ENCODE measurements at regions not wholly inside any gene's neighbourhood (a gene's known extent, or its start where the extent isn't known, plus 50 kb on each side); places are given as distances from the start of the nearest gene placed in this dataset.
"Not testable (repeated sequence)": the region's sequence is repeated elsewhere in the genome, so short reads cannot be mapped to it uniquely, and the experiment has no call there.

DNA sequence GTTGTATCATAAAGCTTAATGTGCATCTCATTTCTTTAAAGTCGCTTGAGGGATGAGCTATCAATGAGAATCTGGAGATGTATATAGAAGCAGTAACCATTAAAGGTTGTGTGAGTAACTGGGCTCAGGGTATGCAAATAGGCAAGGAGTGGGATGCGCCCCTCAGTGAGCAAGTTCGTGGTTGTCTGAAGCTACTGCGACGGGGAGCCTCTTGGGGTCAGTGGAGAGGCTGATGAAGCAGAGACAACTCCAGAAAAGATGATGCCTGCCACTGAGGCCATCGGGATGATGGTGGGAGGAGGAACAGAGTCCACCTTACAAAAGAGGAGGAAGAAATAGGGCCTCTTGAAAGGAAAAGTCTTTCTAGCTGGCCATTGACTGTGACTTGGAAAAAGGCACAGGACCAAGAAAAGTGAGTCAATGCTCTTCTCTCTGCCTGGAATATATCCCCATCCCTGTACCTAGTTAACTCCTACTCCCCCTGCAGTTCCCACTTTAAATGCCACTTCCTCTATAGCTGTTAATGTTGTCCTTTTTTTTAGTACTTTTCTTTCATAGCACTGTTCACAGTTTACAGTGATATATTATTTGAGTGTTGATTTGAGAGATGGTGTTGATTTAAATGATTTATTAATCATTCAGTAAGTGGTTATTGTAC is 51.4 kb upstream of the LSM6 start:
- Histone ChIP-seq H3K4me3 (no peak overlapping the region), H3K36me3 (no peaks in the 10 kb centered on the region), H3K4me1 (replicated peaks) (no peaks in the 10 kb centered on the region), H3K27ac (no peak overlapping the region), H3K27me3 (replicated peaks) (no peaks in the 10 kb centered on the region; the same call in 1 of the 2 replicates), H3K9me3 (replicated peaks) (no peaks in the 10 kb centered on the region)
- DNase-seq (ENCODE audit: low read depth in 1 of 2, low spot score in 2 of 2) = no peak

DNA sequence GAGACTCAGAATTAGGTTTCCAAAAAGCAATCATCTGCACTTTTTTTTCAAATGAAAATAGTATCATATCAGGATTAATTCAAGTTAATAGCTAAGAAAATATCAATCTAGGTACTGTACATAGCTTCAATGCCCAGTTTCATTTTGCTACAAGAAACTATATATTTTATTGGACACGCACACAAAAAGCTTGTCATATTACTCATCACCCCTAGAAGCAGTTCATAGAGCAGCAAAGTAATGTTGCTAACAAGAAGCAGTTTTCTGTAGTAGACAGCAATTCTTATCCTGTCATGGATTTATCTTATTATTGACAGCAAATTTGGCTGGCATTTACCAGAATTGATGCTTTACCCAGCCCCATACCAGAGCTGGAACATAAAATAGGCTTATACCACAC is 52.3 kb upstream of the LSM6 start:
- H3K9me3 ChIP-seq (replicated peaks) = no peaks in the 10 kb centered on the region
- H3K27ac ChIP-seq = no peak overlapping the region
- no peak overlapping the region for H3K4me3 ChIP-seq
- H3K27me3 ChIP-seq (replicated peaks) = no peaks in the 10 kb centered on the region; the same call in 1 of the 2 replicates
- H3K4me1 ChIP-seq (replicated peaks) = no peaks in the 10 kb centered on the region
- no peaks in the 10 kb centered on the region for H3K36me3 ChIP-seq
- no peak for DNase-seq (ENCODE audit: low read depth in 1 of 2, low spot score in 2 of 2)

DNA sequence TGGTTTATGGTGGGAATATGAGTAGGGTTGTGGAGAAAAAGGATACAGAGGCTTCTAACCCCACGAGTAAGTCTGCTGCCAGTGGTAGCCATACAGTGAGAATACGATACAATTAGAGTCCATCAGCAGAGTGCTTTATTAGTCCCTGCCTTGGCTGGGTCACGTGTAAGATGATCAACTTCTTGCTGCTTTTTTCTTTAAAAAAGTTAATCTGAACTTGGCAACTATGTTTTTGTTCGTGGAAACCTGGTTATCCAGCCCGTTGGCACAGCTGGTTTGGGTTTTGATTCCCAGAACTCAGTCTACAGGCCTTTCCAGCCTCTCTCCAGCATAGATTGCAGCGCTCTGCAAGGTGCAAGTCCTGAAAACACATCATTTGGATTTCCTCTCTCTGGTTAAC is 53.1 kb upstream of the LSM6 start:
- H3K9me3 ChIP-seq (replicated peaks) = no peaks in the 10 kb centered on the region
- H3K27me3 ChIP-seq (replicated peaks) = peaks cover 2% of the 10 kb centered on the region; the same call in 1 of the 2 replicates
- H3K4me1 ChIP-seq (replicated peaks) = no peaks in the 10 kb centered on the region
- DNase-seq (ENCODE audit: low read depth in 1 of 2, low spot score in 2 of 2) = no peak
- no peak overlapping the region for H3K4me3 ChIP-seq
- no peak overlapping the region for H3K27ac ChIP-seq
- H3K36me3 ChIP-seq = no peaks in the 10 kb centered on the region

DNA sequence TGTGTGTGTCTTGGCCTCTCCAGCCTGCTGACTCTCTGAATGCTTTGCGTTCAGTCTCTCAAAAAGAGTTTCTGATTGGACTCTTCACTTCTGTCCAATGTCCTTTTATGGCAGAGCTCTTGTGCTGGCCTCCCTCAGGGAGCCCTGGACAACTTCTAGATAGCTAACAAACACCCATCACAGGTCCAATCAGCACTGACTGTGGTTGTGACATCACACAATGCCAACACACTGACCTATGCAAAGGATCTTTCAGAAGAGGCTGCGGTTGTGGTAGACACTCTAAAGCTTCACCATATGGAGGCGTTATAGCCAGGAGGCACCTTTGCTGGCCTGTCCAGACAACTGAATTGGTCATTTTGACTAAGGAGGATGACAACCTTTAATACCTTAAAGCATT is 53.8 kb upstream of the LSM6 start:
- DNase-seq (ENCODE audit: low read depth in 1 of 2, low spot score in 2 of 2) = no peak
- Histone ChIP-seq H3K27me3 (replicated peaks) (peaks cover 2% of the 10 kb centered on the region; the same call in 1 of the 2 replicates), H3K36me3 (no peaks in the 10 kb centered on the region), H3K4me1 (replicated peaks) (no peaks in the 10 kb centered on the region), H3K9me3 (replicated peaks) (no peaks in the 10 kb centered on the region), H3K27ac (no peak overlapping the region), H3K4me3 (no peak overlapping the region)

DNA sequence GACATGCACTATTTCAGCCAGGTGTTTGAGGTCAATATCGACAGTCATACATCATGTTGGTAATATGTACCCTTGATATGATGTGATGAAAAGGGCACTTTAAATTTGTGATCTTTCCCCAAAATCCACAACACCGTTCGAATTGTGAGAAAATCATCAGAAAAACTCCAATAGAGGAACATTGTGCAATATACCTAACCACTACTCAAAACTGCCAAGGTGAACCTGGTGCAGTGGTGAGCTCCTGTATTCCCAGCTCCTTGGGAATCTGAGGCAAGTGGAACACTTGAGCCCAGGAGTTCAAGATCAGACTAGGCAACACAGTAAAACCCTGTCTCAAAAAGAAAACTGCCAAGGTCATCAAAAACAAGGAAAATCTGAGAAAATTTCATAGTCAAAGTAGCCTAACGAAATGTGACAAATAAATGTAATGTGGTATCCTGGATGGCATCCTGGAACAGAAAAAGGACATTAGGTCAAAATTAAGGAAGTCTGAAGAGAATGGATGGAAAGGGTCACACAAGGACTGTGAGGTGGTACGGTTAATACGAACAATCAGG is 55.6 kb upstream of the LSM6 start:
- H3K27me3 ChIP-seq (replicated peaks) = peaks cover 2% of the 10 kb centered on the region; the same call in 1 of the 2 replicates
- no peak overlapping the region for H3K27ac ChIP-seq
- H3K9me3 ChIP-seq (replicated peaks) = no peaks in the 10 kb centered on the region
- DNase-seq (ENCODE audit: low read depth in 1 of 2, low spot score in 2 of 2) = no peak
- H3K4me3 ChIP-seq = no peak overlapping the region
- no peaks in the 10 kb centered on the region for H3K36me3 ChIP-seq
- no peaks in the 10 kb centered on the region for H3K4me1 ChIP-seq (replicated peaks)

DNA sequence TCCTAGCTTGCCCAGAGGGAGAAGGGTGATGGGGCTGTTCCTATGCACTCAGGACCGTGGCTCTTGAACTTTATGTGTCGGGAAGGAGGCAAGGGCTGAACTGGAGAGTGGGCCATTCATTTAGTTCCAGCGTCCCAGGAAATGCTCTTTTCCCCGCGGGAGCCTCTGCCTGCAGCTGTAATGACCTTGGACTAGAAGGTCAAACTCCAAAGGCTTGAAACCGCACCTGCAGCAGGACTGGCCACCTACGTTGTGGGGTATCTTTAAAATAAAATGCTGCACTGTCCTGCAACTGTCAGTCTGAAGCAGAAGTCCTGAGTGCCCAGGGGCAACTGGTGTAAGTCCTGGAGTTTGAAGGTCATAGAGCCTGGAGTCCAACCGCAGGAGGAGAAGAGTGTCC is 61.5 kb upstream of the LSM6 start:
- no peaks in the 10 kb centered on the region for H3K4me1 ChIP-seq (replicated peaks)
- no peak for DNase-seq (ENCODE audit: low read depth in 1 of 2, low spot score in 2 of 2)
- H3K36me3 ChIP-seq = no peaks in the 10 kb centered on the region
- peaks cover 2% of the 10 kb centered on the region; the same call in 1 of the 2 replicates for H3K27me3 ChIP-seq (replicated peaks)
- H3K27ac ChIP-seq = no peak overlapping the region
- no peak overlapping the region for H3K4me3 ChIP-seq
- no peaks in the 10 kb centered on the region for H3K9me3 ChIP-seq (replicated peaks)

DNA sequence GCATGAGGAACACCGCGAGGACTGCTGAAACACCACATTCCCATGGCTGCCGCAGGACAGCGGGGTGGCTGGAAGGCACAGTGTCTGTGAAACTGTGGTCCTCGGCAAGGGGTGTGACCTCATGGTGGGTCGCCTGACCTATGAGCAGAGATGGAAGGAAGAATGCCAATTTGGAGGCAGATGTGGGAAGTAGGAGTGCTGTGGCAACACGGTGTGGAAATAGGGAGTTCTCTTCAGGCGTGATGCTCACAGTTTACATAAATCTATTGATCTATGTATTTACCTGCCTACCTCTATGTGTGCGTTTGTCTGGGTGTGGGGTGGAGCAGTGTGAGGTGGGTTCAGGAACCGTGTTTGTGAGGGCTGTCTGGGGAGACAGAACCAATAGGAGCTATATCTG is 62.3 kb upstream of the LSM6 start:
- Histone ChIP-seq H3K36me3 (no peaks in the 10 kb centered on the region), H3K27me3 (replicated peaks) (peaks cover 2% of the 10 kb centered on the region; the same call in 1 of the 2 replicates), H3K27ac (no peak overlapping the region), H3K9me3 (replicated peaks) (no peaks in the 10 kb centered on the region), H3K4me1 (replicated peaks) (no peaks in the 10 kb centered on the region), H3K4me3 (no peak overlapping the region)
- no peak for DNase-seq (ENCODE audit: low read depth in 1 of 2, low spot score in 2 of 2)

DNA sequence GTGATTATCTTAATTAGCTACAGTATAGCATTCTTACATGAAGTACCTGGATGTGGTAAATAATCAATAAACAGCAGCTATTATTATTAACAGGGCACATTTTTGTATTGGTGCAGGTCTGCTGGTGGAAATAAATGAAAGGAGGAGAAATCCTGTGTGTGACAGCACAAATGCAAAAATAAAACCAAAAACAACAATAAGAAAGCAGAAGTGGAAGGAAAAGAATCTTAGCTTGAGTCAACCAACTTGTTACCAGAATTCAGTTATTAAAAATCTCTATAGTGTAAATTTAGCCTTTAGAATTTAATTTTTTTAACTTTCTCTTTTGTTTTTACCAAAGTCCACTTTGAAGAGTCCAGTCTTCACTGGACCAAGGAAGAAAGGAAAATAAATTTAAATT is 63.1 kb upstream of the LSM6 start:
- DNase-seq (ENCODE audit: low read depth in 1 of 2, low spot score in 2 of 2) = no peak
- Histone ChIP-seq H3K27me3 (replicated peaks) (no peaks in the 10 kb centered on the region; the same call in 1 of the 2 replicates), H3K9me3 (replicated peaks) (no peaks in the 10 kb centered on the region), H3K27ac (no peak overlapping the region), H3K4me1 (replicated peaks) (no peaks in the 10 kb centered on the region), H3K36me3 (no peaks in the 10 kb centered on the region), H3K4me3 (no peak overlapping the region)

DNA sequence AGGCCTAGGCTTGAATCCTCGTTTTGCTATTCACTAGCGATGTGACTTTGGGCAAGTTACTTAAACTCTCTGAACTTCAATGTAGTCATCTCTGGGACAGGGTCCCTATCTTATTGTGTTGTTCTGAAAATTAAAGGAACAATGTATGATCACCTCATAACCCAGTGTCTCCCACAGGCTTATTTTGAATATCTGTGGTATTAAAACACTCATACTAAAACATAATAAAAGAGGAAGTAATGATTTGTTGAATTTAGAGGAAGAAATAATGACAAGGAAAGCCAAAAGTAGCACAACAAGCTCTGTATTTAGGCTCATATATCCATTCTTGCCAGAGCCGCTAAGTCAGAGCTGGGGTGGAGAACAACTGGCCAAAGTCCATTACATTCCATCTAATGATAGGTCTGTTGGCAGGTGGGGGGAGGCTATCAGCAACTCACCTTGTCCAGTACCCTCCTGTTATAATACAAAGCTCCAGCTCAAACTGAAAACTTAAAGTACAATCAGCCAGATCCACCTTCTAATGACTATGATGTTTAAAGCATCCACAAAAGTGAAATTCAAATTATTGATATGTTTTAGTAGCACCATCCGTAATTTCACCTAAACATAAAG is 64.5 kb upstream of the LSM6 start:
- Histone ChIP-seq H3K9me3 (replicated peaks) (no peaks in the 10 kb centered on the region), H3K4me3 (no peak overlapping the region), H3K36me3 (no peaks in the 10 kb centered on the region), H3K4me1 (replicated peaks) (no peaks in the 10 kb centered on the region), H3K27me3 (replicated peaks) (no peaks in the 10 kb centered on the region; the same call in 1 of the 2 replicates), H3K27ac (no peak overlapping the region)
- DNase-seq (ENCODE audit: low read depth in 1 of 2, low spot score in 2 of 2) = no peak

DNA sequence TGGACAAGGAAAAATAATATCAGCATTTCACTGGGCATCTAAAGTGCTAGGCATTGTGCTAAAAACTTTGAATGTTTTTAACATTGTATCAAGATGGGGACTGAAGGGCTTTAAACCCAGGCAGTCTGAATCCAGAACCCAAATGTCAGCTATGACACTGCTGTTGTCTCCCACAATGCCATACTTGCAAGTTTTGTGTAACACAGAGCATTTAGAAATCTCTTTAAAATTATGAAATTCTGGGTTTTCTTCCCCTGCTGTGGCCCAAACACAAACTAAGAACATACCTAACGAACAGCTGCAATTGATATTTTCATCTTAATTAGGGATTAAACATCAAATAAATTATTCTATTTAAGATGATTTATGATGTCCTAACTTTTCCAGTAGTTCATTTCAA is 66.8 kb upstream of the LSM6 start:
- Histone ChIP-seq H3K4me1 (replicated peaks) (no peaks in the 10 kb centered on the region), H3K9me3 (replicated peaks) (no peaks in the 10 kb centered on the region), H3K4me3 (no peak overlapping the region), H3K27me3 (replicated peaks) (no peaks in the 10 kb centered on the region; the same call in 1 of the 2 replicates), H3K27ac (no peak overlapping the region), H3K36me3 (no peaks in the 10 kb centered on the region)
- no peak for DNase-seq (ENCODE audit: low read depth in 1 of 2, low spot score in 2 of 2)

DNA sequence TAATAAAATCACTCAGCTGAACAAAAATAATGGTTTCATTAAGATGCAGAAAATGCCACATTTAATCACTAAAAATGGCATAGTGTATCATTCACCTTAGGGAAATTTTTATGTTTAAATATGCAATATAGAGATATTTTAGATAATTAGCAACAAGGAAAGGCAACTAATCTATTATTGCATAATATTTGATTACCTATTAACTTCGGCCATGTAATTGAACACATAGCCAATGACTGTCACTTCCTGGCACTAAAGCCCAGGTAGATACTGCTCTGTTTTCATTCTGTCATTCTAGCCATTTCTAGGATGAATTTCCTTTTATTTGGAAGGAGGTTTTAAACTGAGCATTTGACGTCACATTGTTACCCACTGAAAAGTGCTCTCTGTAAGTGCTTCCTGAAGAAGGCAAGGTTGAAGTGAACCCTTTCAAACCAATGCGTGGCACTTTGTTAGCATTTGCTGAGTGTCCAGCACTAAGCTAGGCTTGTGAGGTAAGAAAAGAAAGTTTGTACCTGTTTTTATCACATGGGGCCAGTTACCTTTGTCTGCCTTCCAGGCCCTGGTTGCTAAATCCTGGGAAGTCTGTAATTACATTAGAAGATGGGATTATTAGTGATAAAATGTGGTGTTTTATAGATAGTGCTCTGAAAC is 67.8 kb upstream of the LSM6 start:
- no peak for DNase-seq (ENCODE audit: low read depth in 1 of 2, low spot score in 2 of 2)
- no peaks in the 10 kb centered on the region for H3K9me3 ChIP-seq (replicated peaks)
- H3K36me3 ChIP-seq = no peaks in the 10 kb centered on the region
- no peak overlapping the region for H3K4me3 ChIP-seq
- H3K27ac ChIP-seq = no peak overlapping the region
- H3K27me3 ChIP-seq (replicated peaks) = no peaks in the 10 kb centered on the region; the same call in 1 of the 2 replicates
- H3K4me1 ChIP-seq (replicated peaks) = no peaks in the 10 kb centered on the region

DNA sequence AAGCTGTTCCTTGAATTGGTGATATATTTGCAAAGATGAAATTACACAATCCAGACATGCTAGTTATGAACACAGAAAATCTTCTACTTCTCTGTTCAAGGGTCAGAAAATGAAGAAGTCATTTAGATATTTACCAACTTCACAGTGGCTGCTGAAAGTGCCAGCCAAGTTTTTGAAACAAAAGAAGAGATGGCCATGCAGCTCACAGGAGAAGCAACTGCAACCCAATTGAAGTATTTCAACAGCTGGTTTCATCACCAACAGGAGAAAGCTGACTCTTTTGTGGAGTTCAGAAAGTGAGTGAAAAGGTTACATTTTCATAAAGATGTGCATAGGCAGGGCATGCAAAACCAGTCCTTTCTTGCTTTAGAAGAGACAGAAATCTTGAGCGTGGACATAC is 70.1 kb upstream of the LSM6 start:
- no peaks in the 10 kb centered on the region for H3K9me3 ChIP-seq (replicated peaks)
- H3K4me3 ChIP-seq = no peak overlapping the region
- no peaks in the 10 kb centered on the region; the same call in 1 of the 2 replicates for H3K27me3 ChIP-seq (replicated peaks)
- no peak overlapping the region for H3K27ac ChIP-seq
- no peaks in the 10 kb centered on the region for H3K4me1 ChIP-seq (replicated peaks)
- no peak for DNase-seq (ENCODE audit: low read depth in 1 of 2, low spot score in 2 of 2)
- H3K36me3 ChIP-seq = no peaks in the 10 kb centered on the region

DNA sequence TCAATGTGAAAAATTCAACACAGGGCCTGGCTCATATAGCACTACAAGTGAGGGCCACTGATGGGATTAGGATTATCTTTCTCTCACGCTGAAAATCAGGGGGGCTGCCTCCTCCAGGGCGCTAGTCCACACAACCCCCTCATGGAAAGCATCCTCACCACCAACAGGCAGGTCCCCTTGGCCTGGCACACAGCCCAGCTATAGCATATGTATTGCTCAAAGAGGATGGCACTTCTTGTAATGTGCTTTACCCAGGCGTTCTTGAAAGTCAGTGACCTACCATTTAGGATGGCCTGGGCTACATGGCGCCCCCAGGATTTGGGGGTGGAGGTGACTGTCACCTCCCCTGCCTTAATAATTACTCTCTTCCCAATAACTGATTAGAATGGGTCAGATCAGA is 71.0 kb upstream of the LSM6 start:
- Histone ChIP-seq H3K4me1 (replicated peaks) (no peaks in the 10 kb centered on the region), H3K9me3 (replicated peaks) (no peaks in the 10 kb centered on the region), H3K27ac (no peak overlapping the region), H3K36me3 (no peaks in the 10 kb centered on the region), H3K4me3 (no peak overlapping the region), H3K27me3 (replicated peaks) (no peaks in the 10 kb centered on the region; the same call in 1 of the 2 replicates)
- no peak for DNase-seq (ENCODE audit: low read depth in 1 of 2, low spot score in 2 of 2)

DNA sequence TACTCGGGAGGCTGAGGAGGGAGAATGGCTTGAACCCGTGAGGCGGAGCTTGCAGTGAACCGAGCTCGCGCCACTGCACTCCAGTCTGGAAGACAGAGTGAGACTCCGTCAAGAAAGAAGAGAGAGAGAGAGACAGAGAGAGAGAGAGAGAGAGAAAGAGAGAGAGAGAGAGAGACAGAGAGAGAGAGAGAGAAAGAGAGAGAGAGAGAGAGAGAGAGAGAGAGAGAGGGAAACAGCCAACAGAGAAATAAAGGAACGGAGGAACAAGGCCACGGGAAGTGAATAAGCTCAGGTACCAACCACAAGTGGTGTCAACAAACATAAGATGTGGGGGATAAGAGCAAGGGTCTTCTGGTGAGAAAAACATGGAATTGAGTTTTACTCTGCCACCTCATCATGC is 71.5 kb upstream of the LSM6 start:
- H3K36me3 ChIP-seq; H3K27me3 ChIP-seq (replicated peaks); H3K4me3 ChIP-seq; H3K9me3 ChIP-seq (replicated peaks); H3K27ac ChIP-seq; DNase-seq (ENCODE audit: low read depth in 1 of 2, low spot score in 2 of 2); H3K4me1 ChIP-seq (replicated peaks): not testable (repeated sequence)

Data from SJSA1 (cell line).